ENCODE measurements at regions not wholly inside any gene's neighbourhood (a gene's known extent, or its start where the extent isn't known, plus 50 kb on each side); places are given as distances from the start of the nearest gene placed in this dataset.
"Not testable (repeated sequence)": the region's sequence is repeated elsewhere in the genome, so short reads cannot be mapped to it uniquely, and the experiment has no call there.

DNA sequence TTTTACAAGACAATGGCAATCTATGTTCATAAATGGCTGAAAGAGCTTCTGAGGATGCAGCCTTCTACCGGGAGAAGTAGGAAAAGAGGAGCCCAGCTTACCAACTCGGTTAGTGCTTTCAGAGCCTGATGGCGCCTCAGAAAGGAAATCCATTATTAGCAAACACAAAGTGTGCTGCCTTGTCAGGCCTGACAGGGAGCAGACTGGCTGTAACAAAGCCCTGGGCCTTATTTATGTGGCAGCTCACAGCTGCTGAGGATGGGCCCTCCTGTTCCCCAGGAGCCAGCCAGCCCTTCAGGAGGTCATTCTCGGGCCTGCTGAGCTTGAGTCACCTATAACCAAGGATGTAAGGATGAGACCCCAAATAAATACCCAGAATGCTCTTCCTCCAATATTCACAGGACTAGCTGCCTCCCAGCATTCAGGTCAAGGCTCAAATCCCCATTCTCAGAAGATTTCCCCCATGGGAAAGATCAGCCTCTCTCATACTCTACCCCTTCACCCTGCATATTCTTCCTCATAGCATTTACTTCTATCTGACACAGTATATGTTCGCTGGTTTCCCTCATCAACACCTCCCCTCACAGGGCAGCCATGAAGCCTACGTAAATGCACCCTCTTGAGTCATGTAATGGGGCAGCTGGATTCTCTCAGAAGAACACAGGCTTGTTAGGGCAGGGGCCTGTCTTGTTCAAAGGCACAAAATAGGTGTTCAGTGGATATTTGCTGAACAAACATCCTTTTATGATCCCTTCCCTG lies 227.0 kb upstream of the RASGEF1B start:
- no peak for DNase-seq

DNA sequence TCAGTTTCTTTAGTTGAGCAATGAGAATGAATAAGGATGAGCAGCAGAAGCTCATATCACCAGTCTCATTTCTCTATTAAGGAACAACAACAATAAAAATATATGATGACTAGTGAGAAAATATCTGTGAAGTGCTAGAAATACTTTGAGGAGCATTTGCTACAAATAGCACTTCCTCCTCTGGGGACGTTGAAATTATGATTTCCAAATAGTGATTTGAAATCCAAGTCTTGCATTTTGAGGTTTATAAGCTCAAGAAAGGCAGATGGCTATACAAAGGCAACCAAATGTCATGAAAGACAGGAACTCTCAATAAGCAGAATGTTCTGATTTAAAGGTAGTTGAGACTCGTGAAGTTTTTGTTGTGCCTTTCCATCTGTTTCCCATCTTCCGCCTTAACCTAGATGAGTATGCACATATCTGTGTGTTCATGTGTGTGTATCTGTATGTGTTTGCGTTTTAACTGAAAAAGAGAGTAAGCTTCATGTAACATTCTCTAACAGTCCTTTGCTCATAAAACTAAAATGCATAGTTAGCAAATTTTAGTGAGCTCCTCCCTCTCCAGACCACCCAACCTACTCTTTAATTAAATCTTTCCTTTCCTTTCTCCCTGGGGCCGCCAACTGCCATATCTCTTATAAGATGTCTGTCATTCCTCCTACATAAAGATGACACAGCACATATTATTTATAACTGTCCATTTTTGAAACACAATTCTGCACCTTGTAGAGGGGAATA lies 222.6 kb upstream of the RASGEF1B start:
- DNase-seq, result no peak

DNA sequence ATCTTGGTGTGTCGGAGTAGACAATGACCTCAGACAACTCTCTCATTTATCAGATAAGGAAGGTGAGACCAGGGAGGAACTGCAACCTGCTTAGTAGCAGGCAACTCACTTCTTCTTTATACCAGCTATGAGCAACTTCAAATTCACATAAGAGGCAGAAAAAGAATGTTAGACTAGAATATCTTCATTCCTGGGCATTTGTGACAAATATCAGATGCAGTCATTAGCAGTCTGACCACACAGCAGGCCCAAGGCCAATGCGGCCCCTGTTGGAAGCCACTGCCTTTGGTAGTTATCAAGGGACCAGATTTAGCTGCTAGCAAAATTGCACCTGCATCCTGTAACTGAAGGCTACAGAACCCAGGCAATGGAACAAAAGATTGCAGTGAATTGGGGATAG lies 219.2 kb upstream of the RASGEF1B start:
- DNase-seq, result no peak

DNA sequence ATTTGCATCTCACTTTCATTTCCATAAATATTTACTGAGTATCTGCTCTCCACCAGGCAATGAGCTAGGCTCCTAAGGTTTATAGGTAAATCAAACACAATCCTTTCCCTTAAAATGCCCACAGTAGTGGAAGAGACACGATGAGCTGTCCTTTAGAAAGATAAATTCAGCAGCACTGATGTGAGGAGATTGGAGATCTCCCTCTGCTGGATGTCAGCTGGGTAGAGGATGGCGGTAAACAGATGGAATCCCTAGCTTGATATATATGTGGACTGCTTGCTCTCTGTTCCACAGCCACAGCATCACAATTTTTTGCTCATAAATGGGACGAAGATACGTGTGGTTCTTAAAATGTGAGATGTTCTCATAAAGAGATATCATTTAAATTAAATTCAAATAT lies 216.4 kb upstream of the RASGEF1B start:
- no peak for DNase-seq

DNA sequence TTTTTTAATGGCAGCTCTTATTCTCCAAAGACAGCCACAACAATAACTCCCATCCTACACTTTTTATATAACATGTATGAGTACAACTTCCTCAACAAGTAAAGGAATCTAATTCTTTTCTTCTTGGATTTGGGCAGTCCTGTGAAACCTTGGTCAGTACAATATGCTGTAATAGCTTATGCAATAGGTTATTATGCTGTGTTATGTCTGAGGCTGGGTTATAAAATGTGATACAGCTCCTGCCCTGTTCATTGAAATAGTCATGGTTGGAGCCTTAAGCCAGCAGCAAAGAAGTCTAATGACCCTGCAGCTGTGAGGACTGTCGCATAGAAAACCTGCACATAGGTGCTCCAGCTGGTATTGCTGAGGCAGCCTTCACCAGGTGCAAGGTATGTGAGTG lies 215.8 kb upstream of the RASGEF1B start:
- DNase-seq, result no peak

DNA sequence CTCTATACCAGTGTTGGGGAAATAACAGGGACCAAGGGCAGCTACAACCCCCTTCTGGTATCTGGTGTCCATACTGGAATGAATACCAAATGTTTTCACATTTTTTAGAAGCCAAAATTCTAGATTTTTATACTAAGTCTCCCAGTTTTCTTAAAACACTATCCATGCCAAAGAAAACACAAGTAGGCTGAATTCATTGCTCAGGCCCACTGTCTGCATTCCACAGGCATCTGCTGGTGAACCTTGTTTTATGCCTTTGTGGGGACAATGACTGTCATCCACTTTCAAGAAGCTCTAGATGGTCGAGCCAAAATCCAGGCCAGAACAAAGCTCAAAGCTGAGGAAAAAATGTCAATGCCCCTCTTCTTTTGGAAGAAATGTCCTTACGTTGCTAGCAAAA lies 213.4 kb upstream of the RASGEF1B start:
- DNase-seq, result no peak

DNA sequence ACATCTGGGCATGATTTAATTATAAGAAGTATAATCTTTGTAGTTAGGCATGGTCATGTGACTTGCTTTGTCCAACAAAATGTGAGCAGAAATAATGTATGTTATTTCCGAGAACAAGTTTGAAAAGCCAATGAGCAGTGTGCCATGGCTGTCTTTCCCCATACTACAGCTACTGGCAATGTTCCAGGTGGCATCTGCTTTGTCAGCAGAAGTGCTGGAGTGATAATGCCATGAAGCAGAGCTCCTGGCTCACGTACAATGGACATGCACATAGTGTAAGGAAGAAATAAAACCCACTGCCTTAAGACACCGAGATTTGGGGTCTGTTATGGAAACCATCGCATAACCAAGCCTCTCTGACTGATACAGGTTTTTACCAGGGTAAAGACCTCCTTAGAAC lies 212.6 kb upstream of the RASGEF1B start:
- no peak for DNase-seq

DNA sequence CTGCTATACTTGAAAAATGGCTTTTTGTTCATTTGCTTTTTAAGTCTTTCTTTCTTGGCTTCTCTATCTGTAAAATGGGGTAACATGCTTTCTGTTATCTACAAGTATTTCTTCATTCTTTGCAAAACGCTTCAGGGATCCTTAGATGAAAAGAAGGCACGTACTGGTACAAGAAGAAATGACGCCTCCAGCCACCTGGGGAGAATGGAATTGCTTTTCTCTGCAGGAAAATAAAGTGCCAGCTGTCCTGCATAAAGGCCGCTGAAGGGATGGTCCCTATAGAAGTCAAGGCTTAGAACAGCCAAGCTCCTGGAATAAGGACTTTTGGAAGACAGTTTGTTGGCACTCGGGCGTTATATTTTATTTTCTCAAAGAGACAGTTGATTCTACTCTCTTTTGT lies 210.8 kb upstream of the RASGEF1B start:
- DNase-seq, result no peak

DNA sequence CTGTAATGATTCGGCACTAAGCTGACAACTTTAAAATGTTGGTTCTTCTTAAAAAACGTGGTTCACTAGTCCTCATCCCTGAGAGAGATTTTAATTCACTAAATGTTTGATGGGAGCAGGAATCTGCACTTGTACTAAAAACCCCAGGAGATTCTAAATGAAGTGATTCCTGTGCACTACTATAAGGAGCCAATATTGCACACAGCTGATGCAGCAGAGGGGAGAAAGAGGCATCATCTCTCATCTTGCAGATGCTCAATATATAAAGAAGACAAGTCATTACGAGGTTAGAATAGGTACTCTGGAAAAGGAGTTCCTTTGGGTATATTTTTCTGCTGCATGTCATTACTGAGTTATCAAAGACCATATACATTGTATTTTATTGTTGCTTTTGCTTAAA lies 207.6 kb upstream of the RASGEF1B start:
- DNase-seq, result no peak

DNA sequence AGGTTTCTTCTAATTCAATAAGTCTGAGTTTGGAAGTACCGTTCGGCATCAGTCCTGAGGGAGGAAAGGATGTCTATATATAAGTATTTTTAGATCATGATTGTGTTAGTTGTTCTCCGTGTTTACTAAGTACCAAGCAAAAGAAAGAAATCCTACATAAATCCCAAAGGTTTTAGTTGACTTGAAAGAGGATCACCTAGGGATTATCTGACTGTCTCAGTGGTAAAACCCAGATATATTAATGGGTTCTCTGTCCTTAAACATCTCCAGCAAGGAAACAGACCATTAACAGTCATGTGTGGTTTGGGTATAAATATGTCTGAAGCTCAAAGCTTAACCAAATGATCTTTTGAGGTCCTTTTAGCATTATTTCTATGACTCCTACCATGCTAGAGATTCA lies 207.1 kb upstream of the RASGEF1B start:
- no peak for DNase-seq

DNA sequence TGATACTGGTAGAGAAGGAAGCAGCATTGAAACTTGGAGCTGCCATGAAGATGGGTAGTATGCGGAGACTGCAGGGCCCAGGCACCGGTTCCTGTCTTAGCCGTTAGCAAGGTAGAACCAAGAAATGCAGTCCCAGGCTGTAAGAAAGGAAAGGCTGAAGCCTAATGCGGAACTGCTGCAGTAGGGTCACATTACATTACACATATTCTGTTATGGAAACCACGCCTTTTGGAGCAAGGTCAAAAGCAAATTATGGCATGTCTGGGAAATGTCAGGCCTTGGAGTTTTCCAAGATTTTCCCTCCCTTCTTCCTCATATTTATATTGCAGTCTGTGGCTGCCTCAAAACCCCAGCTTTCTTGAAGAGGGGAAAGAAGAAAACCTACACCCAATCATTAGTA lies 204.8 kb upstream of the RASGEF1B start:
- DNase-seq, result no peak

DNA sequence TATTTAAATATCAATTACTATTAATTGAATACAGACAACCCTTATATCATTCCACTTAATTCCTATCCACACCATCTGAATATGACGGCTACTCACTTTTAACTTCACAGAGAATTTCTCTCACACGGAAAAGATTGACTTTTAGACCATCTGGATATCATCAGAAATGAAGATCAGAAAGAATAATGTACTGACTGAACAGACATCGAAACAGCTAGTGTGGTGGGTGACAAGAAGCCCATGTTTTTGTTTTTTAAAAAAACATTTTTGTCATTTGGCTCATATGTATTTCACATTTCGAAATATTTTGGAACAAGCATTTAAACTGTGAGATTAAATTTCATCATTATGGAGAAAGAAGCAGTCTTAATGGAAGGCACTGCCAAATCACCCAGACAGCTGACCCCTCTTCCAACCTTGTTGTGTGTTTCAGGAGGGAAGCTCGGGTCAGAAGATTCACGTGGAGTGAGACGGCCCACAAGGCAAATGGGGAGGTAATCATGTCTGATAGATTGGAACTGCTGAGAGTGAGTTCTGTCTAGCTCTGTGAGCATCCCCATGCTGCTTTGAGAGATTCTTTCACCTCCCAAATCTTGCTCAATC lies 204.2 kb upstream of the RASGEF1B start:
- DNase-seq, result no peak

DNA sequence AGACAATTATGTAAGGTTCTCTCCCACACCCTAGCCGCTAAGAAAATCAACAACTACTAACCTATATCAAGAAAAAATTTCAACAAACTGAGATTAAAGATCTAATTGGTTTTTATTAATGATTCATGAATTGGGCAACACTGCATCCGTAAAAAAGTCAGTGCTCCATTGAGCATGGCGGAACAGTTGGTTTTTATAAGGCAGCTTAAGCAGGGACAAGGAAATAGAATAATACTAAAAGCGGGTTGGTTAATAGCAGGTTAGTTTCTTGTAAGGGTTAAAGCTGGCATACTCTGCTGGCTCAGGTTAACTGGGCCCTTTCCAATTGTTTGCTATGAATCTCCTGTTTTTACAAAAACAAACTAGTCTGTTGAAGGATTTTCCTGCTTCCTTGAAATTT lies 202.3 kb upstream of the RASGEF1B start:
- no peak for DNase-seq

DNA sequence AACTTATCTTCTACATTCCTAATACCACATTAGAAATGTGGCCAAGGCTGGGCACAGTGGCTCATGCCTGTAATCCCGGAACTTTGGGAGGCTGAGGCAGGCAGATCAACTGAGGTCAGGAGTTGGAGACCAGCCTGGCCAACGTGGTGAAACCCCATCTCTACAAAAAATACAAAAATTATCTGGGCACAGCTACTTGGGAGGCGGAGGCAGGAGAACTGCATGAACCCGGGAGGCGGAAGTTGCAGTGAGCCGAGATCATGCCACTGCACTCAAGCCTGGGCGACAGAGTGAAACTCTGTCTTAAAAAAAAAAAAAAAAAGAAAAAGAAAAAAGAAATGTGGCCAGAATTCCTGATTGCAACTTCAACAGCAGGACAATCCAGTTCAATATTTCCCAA lies 196.6 kb upstream of the RASGEF1B start:
- not testable (repeated sequence) for DNase-seq

DNA sequence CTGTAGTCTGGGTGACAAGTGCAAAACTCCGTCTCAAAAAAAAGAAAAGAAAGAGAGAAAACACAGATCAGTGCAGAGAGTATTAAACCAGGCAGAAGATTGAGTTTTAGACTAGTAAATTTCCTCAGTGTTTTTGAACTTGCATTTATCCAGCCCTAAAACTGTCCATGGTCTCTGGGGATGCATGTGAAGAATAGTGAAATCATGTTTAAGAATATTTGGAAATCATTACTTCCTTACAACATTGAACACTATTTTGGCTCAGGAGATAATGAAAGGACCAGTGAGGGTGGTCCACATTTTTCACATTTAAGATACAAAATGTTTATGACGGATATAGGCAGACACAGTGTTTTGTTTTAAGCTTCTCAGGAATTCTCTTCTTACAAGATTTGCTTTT lies 195.8 kb upstream of the RASGEF1B start:
- no peak for DNase-seq

DNA sequence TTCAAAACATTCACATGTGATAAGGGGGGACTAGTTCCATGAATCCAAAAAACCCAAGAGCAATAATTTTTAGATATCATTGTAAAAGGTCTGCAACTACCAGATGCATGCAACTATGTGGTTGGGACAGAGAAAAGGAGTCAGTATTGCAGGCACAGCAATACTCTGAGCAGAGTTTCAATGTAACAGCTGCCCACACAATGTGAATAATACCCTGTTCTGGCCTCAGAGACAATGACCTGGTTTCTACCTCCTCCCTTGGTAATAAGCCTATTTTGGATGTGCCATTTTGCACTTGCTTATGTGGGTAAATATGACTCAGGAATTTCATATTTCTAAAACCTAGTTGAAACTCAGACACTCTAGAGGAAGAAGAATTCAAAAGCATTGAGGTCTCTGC lies 194.8 kb upstream of the RASGEF1B start:
- no peak for DNase-seq

DNA sequence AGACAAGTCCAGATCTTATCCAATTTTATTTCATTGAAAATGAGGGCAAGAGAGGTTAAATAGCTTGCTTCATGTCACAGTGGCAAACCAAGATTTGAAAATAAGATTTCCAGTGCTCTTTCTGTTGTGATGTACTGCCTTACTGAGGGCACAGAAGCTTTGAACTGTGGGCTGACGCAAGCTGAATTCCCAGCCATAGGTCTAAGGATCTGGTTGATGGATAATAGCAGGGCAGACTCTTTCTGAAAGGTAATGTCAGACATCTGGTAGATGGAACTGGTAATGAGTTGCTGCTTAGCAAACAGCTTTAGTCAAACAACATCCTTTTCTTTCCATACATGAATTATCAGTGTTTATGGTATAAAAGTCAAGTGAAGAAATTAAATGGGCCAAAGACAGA lies 193.9 kb upstream of the RASGEF1B start:
- DNase-seq, result no peak

DNA sequence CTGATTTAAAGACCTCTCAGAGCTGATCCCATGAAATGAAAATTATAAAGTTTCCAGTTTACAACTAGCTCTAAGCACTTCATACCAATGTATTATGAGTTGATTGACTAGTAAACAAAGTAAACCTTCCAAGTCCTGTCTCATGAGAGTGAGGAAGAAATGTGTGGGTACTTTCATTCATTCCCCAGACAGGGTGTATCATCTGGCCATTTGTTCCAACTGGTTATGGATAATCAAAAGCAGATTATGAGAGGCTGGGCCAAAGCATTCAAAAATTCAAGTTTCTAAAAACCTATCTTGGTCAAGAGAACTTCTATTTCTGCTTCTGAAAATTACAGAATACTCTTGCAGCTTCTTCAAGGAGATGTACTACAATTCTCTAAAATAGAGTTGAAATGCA lies 193.3 kb upstream of the RASGEF1B start:
- DNase-seq, result no peak

DNA sequence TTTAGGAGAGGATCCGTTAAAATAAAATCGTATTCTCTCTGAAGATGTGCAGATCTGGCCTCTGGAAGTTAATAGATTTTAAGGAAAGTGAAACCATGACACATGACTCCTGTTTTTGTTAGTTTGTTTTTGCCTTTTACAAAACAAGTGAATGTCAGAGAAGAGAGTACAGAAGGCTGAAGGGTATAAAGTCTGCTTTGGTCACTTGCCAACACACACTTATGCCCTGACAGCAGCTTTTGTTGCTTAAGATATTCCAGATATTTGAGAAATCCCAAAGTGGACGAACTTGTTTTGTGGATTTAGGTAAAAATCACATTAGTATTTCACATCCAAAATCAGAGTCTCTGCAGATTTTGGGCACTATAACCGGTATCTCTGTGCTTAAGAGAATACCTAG lies 192.4 kb upstream of the RASGEF1B start:
- DNase-seq, result no peak

DNA sequence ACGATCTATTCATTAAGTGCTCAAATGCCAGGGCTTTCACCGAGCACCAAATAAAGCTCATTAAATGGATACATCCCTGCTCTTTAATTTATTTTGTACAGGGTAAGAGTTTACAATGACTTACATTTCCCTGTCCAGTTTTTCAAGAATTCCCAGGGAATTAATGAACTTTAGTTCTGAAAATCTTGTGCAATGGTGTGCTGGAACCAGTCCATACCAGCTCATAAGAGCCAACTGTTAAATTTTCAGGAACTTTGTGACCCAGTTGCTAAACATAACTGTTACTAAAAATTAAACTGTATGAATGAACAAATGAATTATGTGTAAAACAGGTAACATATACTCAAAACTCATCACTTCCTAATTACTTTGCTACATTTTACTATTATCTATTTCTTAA lies 191.7 kb upstream of the RASGEF1B start:
- DNase-seq, result no peak

DNA sequence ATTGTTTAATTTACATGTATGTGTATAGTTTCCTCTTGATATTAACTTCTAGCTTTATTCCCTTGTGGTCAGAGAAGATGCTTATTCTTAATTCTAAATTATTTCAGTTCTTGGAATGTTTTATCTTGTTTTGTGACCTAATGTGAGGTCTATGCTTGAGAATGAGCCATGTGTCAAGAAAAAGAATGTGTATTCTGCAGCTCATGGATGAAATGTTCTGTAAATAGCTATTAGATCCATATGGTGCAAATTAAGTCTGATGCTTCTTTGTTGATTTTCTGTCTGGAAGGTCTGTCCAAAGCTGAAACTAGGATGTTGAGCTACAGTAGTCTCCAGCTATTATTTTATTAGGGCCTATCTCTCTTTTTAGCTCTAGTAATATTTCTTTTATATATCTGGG lies 187.3 kb upstream of the RASGEF1B start:
- no peak for DNase-seq

DNA sequence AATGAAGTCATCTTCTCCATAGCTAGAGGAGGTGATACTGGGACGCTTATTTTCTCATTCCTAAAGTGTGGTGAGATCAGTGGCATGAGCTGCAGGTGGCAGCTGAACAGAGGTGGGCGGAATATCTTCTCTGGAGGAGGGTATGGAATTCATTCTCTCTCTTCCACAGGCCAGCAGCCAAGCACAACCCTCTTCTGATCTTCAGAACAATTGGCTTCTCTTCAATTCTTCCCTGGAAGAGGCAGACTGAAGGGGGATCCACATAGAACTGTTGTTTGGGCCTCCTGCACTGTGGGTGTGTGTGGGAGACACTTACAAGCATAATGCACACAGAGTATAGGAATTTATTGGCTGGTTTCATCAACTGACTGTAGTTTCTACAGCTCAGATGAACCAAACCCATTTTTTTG lies 180.4 kb upstream of the RASGEF1B start:
- no peak for DNase-seq

DNA sequence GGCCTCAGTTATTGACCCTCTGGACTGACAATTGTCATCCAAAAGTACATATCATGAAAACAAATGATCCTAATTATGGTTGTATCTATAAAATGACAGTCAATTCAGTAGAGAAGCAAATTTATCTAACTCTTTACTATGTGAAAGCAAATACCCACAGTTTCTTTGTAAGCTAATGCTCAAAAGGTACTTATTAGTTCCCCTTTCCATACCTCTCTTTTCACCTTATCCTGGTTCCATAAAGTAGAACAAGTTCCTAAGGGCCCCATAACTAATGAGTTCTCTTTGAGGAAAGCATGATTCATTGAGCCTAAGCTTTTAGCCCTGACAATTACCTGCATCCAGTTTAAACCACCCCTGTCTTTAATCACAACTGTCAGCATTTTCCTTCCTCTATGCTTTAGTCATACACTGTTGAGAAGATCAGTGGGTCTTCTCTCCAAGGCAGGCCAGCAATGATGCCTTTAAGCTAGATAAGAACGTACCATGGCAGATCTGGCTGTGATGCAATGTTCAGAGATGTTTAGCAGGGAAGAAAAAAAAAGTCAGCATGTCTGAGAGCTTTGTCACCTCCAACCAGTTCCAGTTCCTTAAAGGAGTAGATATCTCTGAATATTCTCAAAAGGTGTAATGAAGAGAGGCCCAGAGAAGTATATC lies 179.7 kb upstream of the RASGEF1B start:
- no peak for DNase-seq

All from central memory CD4-positive, alpha-beta T cell (primary cell).